Uterus (tissue), 3 donors: ENCODE measurements at regions not wholly inside any gene's neighbourhood (a gene's known extent, or its start where the extent isn't known, plus 50 kb on each side); places are given as distances from the start of the nearest gene placed in this dataset.

ENCODE experiments used
- DNase-seq, 2 donors: peaks; one replicate each; pipeline ENCODE4 v3.0.0-alpha.2; 2019 to 2020
- H3K27ac ChIP-seq, 2 donors: fragments of 200-600 bp; sonication (generic); 1 replicate in 1 of 2; 2 replicates in 1 of 2; pipeline ENCODE4 v1.5.1; 2016 to 2018
- H3K27me3 ChIP-seq, 2 donors: fragments of 200-600 bp; sonication (generic); one replicate each; pipeline ENCODE4 v1.5.1; 2018 to 2019; ENCODE audit warnings: control low read depth in 1 of 2
- H3K36me3 ChIP-seq, 2 donors: fragments of 200-600 bp; sonication (generic); one replicate each; pipeline ENCODE4 v1.5.1; 2019; ENCODE audit warnings: control low read depth in 1 of 2
- H3K4me1 ChIP-seq, 2 donors: fragments of 200-600 bp; sonication (generic); one replicate each; pipeline ENCODE4 v1.5.1; 2018 to 2019; ENCODE audit warnings: control low read depth in 1 of 2
- H3K4me3 ChIP-seq, 2 donors: fragments of 200-600 bp; sonication (generic); 1 replicate in 1 of 2; 2 replicates in 1 of 2; pipeline ENCODE4 v1.5.1; 2018 to 2019; ENCODE audit warnings: mild to moderate bottlenecking in 1 of 2
- H3K9me3 ChIP-seq, 2 donors: fragments of 200-600 bp; sonication (generic); one replicate each; pipeline ENCODE4 v1.5.1; 2019; ENCODE audit warnings: control low read depth in 1 of 2
- CTCF ChIP-seq, 4 experiments: fragments of 200-600 bp in 2 of 4; fragments of 450-650 bp in 2 of 4; sonication (generic) in 2 of 4; IDR thresholded peaks; one replicate each; pipeline ENCODE4 v1.5.1; 2016 to 2019; ENCODE audit warnings: antibody characterized with exemption in 4 of 4, mild to moderate bottlenecking in 2 of 4, moderate library complexity in 1 of 4
- POLR2A ChIP-seq, 2 donors: fragments of 450-650 bp; IDR thresholded peaks; one replicate each; pipeline ENCODE4 v1.6.1; 2016; ENCODE audit warnings: antibody characterized with exemption in 2 of 2, mild to moderate bottlenecking in 1 of 2, moderate library complexity in 1 of 2
- intact Hi-C: fragments of 100-400 bp; cut with DNase I; formaldehyde crosslinking; loops from one replicate; pipeline ENCODE4 v1.15.1; 2023; ENCODE audit warnings: low total_unique reads
- donor health status: DM: yes; HTN: yes; CAD: no.

GRCh38 chr18:40821596-40822243 lies 1133.3 kb upstream of the PIK3C3 start:
- Histone ChIP-seq H3K4me1 (no peaks in the 10 kb centered on the region), H3K27me3 (no peaks in the 10 kb centered on the region), H3K9me3 (no peaks in the 10 kb centered on the region), H3K36me3 (no peaks in the 10 kb centered on the region), H3K4me3 (no peak overlapping the region), H3K27ac (no peak overlapping the region)
- TF ChIP-seq POLR2A (IDR thresholded peaks at IDR 0.05) = no peak
- no peak for TF ChIP-seq CTCF (IDR thresholded peaks at IDR 0.05)
- DNase-seq = no peak
- intact Hi-C loops = no loop called here

GRCh38 chr18:40812981-40813515 lies 1142.0 kb upstream of the PIK3C3 start:
- no peaks in the 10 kb centered on the region for H3K9me3 ChIP-seq
- TF ChIP-seq POLR2A (IDR thresholded peaks at IDR 0.05) (no peak), CTCF (IDR thresholded peaks at IDR 0.05) (no peak)
- DNase-seq = no peak
- no peaks in the 10 kb centered on the region for H3K4me1 ChIP-seq
- H3K27ac ChIP-seq = no peak overlapping the region
- intact Hi-C loops = no loop called here
- H3K4me3 ChIP-seq = no peak overlapping the region
- no peaks in the 10 kb centered on the region for H3K36me3 ChIP-seq
- no peaks in the 10 kb centered on the region for H3K27me3 ChIP-seq

- Histone ChIP-seq H3K27me3 (no peaks in the 10 kb centered on the region), H3K36me3 (no peaks in the 10 kb centered on the region), H3K27ac (no peak overlapping the region), H3K4me1 (no peaks in the 10 kb centered on the region), H3K9me3 (no peaks in the 10 kb centered on the region), H3K4me3 (no peak overlapping the region)
- intact Hi-C loops = no loop called here
- no peak for TF ChIP-seq CTCF (IDR thresholded peaks at IDR 0.05)
- no peak for TF ChIP-seq POLR2A (IDR thresholded peaks at IDR 0.05)
- DNase-seq = no peak
Observed at GRCh38 chr18:40810372-40810771, 1144.7 kb upstream of the PIK3C3 start.

- Histone ChIP-seq H3K4me3 (no peak overlapping the region), H3K36me3 (no peaks in the 10 kb centered on the region), H3K27ac (no peak overlapping the region), H3K4me1 (no peaks in the 10 kb centered on the region), H3K9me3 (no peaks in the 10 kb centered on the region), H3K27me3 (no peaks in the 10 kb centered on the region)
- intact Hi-C loops = no loop called here
- DNase-seq = no peak
- TF ChIP-seq CTCF (IDR thresholded peaks at IDR 0.05) (no peak), POLR2A (IDR thresholded peaks at IDR 0.05) (no peak)
Observed at GRCh38 chr18:40789286-40789685, 1165.7 kb upstream of the PIK3C3 start.

GRCh38 chr18:40782453-40783130 lies 1172.4 kb upstream of the PIK3C3 start:
- H3K27ac ChIP-seq = no peak overlapping the region
- intact Hi-C loops = no loop called here
- no peaks in the 10 kb centered on the region for H3K4me1 ChIP-seq
- no peak overlapping the region for H3K4me3 ChIP-seq
- H3K27me3 ChIP-seq = no peaks in the 10 kb centered on the region
- TF ChIP-seq CTCF (IDR thresholded peaks at IDR 0.05) (no peak), POLR2A (IDR thresholded peaks at IDR 0.05) (no peak)
- no peak for DNase-seq
- no peaks in the 10 kb centered on the region for H3K36me3 ChIP-seq
- no peaks in the 10 kb centered on the region for H3K9me3 ChIP-seq
